ENCODE measurements at regions not wholly inside any gene's neighbourhood (a gene's known extent, or its start where the extent isn't known, plus 50 kb on each side); places are given as distances from the start of the nearest gene placed in this dataset.

DNA sequence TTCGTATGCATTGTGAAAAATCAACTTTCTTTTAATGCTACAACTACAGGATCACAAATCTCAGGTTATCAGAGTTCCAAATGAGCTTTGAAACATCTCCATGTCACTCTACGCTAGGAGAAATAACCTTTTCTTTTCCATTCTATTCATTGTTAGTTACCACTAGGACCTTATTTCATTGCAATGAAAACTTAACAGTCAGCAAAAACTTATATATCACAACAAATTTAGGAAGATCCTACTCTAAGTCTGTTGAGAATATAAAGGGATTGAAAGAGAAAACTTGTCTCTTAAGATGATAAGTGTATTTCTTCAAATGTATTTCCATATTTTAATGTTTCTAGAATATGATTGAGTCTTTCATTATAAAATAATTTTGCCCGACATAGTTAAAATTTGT lies 539.1 kb downstream of the TMTC2 start:
- Histone ChIP-seq H3K4me2 (ENCODE audit: low read depth, low read length) (no peak overlapping the region), H3K4me3 (ENCODE audit: insufficient read depth, low read depth, low read length) (no peak overlapping the region), H3K56ac (ENCODE audit: extremely low read depth, insufficient read depth, low read length) (no peak overlapping the region), H4K5ac (ENCODE audit: low read depth, low read length) (no peak overlapping the region), H2AK5ac (ENCODE audit: low read depth, low read length) (no peak overlapping the region), H3K79me1 (ENCODE audit: low read depth in 1 of 2, low read length in 2 of 2) (no peaks in the 10 kb centered on the region), H3K23ac (ENCODE audit: low read depth, low read length) (no peak overlapping the region), H3K18ac (ENCODE audit: low read depth, low read length) (no peak overlapping the region), H4K8ac (ENCODE audit: low read depth in 2 of 2, low read length in 2 of 2) (no peak overlapping the region), H4K91ac (ENCODE audit: insufficient read depth, low read depth, low read length) (no peak overlapping the region), H2AFZ (replicated peaks; ENCODE audit: low read length, poor library complexity) (no peak overlapping the region), H2BK15ac (ENCODE audit: low read depth, low read length) (no peak overlapping the region), H3K14ac (replicated peaks; ENCODE audit: low read depth, low read length) (no peak overlapping the region), H3K4me1 (ENCODE audit: control insufficient read depth, insufficient read depth, low read length) (no peaks in the 10 kb centered on the region), H2BK5ac (ENCODE audit: low read depth, low read length, poor library complexity, severe bottlenecking) (no peak overlapping the region), H2BK120ac (ENCODE audit: low read depth, low read length) (no peak overlapping the region), H3K4ac (ENCODE audit: low read depth, low read length) (no peak overlapping the region), H3K27me3 (ENCODE audit: control insufficient read depth, insufficient read depth, low read length) (no peaks in the 10 kb centered on the region), H2BK20ac (ENCODE audit: low read depth, low read length) (no peak overlapping the region), H3K9me3 (ENCODE audit: control insufficient read depth, insufficient read depth, low read length) (0 out of 2 replicates have a peak, but pooled peaks cover 3% of the 10 kb centered on the region), H3K27ac (ENCODE audit: insufficient read depth, low read length) (no peak overlapping the region), H2AK9ac (replicated peaks; ENCODE audit: low read depth, low read length, poor library complexity) (no peak overlapping the region), H4K20me1 (ENCODE audit: insufficient read depth, low read length) (no peaks in the 10 kb centered on the region), H3K9me1 (ENCODE audit: insufficient read depth, low read length) (no peaks in the 10 kb centered on the region), H3K36me3 (ENCODE audit: control insufficient read depth, insufficient read depth, low read length) (no peaks in the 10 kb centered on the region), H3K9ac (ENCODE audit: low read depth, low read length) (no peak overlapping the region)
- no TSS peak for BruUV-seq (replicated peaks)
- 60% methylated on average over 1 of the region's 3 CpGs; no CpG with 5 or more reads in 1 of the 2 experiments for WGBS, 2 experiments (ENCODE audit: extremely low coverage in 2 of 2, insufficient read length in 1 of 2)
- intact Hi-C loops (cut with micrococcal nuclease), result no loop called here
- in situ Hi-C loops (cut with MboI; ENCODE audit: low sequenced_read_pairs), result no loop called here
- ATAC-seq (ENCODE audit: low read depth), result no peak
- POLR2A ChIA-PET (ENCODE audit: unreplicated experiment), result no interaction called here
- TF ChIP-seq MAFK (IDR thresholded peaks at IDR 0.05; ENCODE audit: low read depth, low read length) (peak; percentile 59), FOS (IDR thresholded peaks at IDR 0.05; ENCODE audit: low read depth, low read length) (no peak), NFE2L2 (IDR thresholded peaks at IDR 0.05; ENCODE audit: low read depth, low read length) (no peak), RCOR1 (IDR thresholded peaks at IDR 0.05; ENCODE audit: insufficient replicate concordance, low read length) (no peak), CHD1 (IDR thresholded peaks at IDR 0.05; ENCODE audit: low read depth, low read length) (no peak)
- dilution Hi-C loops (cut with HindIII; ENCODE audit: low sequenced_read_pairs, unreplicated experiment), result no loop called here
- CTCF ChIA-PET, result no interaction called here
- no peak for DNase-seq

Data from IMR-90 (cell line).